Calu3 (cell line): ENCODE measurements at regions not wholly inside any gene's neighbourhood (a gene's known extent, or its start where the extent isn't known, plus 50 kb on each side); places are given as distances from the start of the nearest gene placed in this dataset.

Source experiments
- BruUV-seq: library from RNA; stranded (reverse); fragments of 400-500 nt; replicated peaks from 2 replicates; lab custom pipeline; 2021; lab: Mats Ljungman, UMichigan
- CTCF ChIA-PET: fragments of 300-600 bp; sonication (Branson Sonifier 250); formaldehyde crosslinking; loops from one replicate; lab custom pipeline; 2022; ENCODE audit warnings: antibody characterized with exemption; lab: Charles Lee
- DNase-seq: peaks from one replicate; pipeline ENCODE4 v3.0.0; 2022
- H3K27ac Mint-ChIP-seq: one replicate; pipeline ENCODE4 v1.8.0; 2022; ENCODE audit warnings: mixed read lengths; ENCODE audit not compliant: unreplicated experiment
- H3K27me3 Mint-ChIP-seq: one replicate; pipeline ENCODE4 v1.8.0; 2022; ENCODE audit warnings: mixed read lengths; ENCODE audit not compliant: unreplicated experiment
- H3K36me3 Mint-ChIP-seq: one replicate; pipeline ENCODE4 v1.8.0; 2022; ENCODE audit warnings: mild to moderate bottlenecking, moderate library complexity, mixed read lengths; ENCODE audit not compliant: insufficient read depth, unreplicated experiment
- H3K4me1 Mint-ChIP-seq: one replicate; pipeline ENCODE4 v1.8.0; 2022; ENCODE audit warnings: mild to moderate bottlenecking, low read depth, mixed read lengths; ENCODE audit not compliant: unreplicated experiment
- H3K4me3 Mint-ChIP-seq: one replicate; pipeline ENCODE4 v1.8.0; 2022; ENCODE audit warnings: mild to moderate bottlenecking, low read depth, moderate library complexity, mixed read lengths; ENCODE audit not compliant: unreplicated experiment
- H3K9me3 Mint-ChIP-seq: one replicate; pipeline ENCODE4 v1.8.0; 2022; ENCODE audit warnings: low read depth, mixed read lengths; ENCODE audit not compliant: unreplicated experiment
- CTCF ChIP-seq: fragments of 200-600 bp; IDR thresholded peaks from one replicate; pipeline ENCODE4 v1.8.0; 2022; ENCODE audit warnings: antibody characterized with exemption; ENCODE audit not compliant: unreplicated experiment
- intact Hi-C: fragments of 100-400 bp; cut with micrococcal nuclease; formaldehyde crosslinking; loops from one replicate; pipeline ENCODE4 v1.10.0; 2022; ENCODE audit not compliant: unreplicated experiment

GRCh38 chr4:126991965-126992364, 640.8 kb upstream of the INTU start:
- no TSS peak for BruUV-seq
- CTCF ChIA-PET = no interaction called here
- no peak for TF ChIP-seq CTCF

GRCh38 chr4:126992910-126993309, 639.8 kb upstream of the INTU start:
- DNase-seq = no peak
- Mint-ChIP-seq H3K4me1 (no peaks in the 10 kb centered on the region), H3K27ac (no peak overlapping the region), H3K4me3 (no peak overlapping the region), H3K27me3 (no peaks in the 10 kb centered on the region), H3K9me3 (no peaks in the 10 kb centered on the region), H3K36me3 (no peaks in the 10 kb centered on the region)
- no TSS peak for BruUV-seq
- no peak for TF ChIP-seq CTCF
- CTCF ChIA-PET = no interaction called here
- intact Hi-C loops = no loop called here

More at GRCh38 chr4:126991965-126992364, 640.8 kb upstream of the INTU start:
- Mint-ChIP-seq H3K27me3 (no peaks in the 10 kb centered on the region), H3K4me3 (no peak overlapping the region), H3K27ac (no peak overlapping the region), H3K4me1 (no peaks in the 10 kb centered on the region), H3K36me3 (no peaks in the 10 kb centered on the region), H3K9me3 (no peaks in the 10 kb centered on the region)
- intact Hi-C loops = no loop called here
- no peak for DNase-seq

- Mint-ChIP-seq H3K4me1 (no peaks in the 10 kb centered on the region), H3K4me3 (no peak overlapping the region), H3K36me3 (no peaks in the 10 kb centered on the region), H3K27me3 (no peaks in the 10 kb centered on the region), H3K9me3 (no peaks in the 10 kb centered on the region), H3K27ac (no peak overlapping the region)
- TF ChIP-seq CTCF = no peak
- intact Hi-C loops = no loop called here
- CTCF ChIA-PET = no interaction called here
- DNase-seq = no peak
- BruUV-seq = no TSS peak
These were observed 639.4 kb upstream of the INTU start for GRCh38 chr4:126993351-126993750.

- no peak for DNase-seq
- CTCF ChIA-PET = no interaction called here
- no peaks in the 10 kb centered on the region for H3K36me3 Mint-ChIP-seq
- H3K4me1 Mint-ChIP-seq = no peaks in the 10 kb centered on the region
- no peak overlapping the region for H3K27ac Mint-ChIP-seq
- H3K9me3 Mint-ChIP-seq = no peaks in the 10 kb centered on the region
- intact Hi-C loops = no loop called here
- BruUV-seq = no TSS peak
- H3K27me3 Mint-ChIP-seq = no peaks in the 10 kb centered on the region
- no peak for TF ChIP-seq CTCF
- H3K4me3 Mint-ChIP-seq = no peak overlapping the region
These were observed 637.5 kb upstream of the INTU start for GRCh38 chr4:126995235-126995634.
